ENCODE measurements at regions not wholly inside any gene's neighbourhood (a gene's known extent, or its start where the extent isn't known, plus 50 kb on each side); places are given as distances from the start of the nearest gene placed in this dataset.

DNA sequence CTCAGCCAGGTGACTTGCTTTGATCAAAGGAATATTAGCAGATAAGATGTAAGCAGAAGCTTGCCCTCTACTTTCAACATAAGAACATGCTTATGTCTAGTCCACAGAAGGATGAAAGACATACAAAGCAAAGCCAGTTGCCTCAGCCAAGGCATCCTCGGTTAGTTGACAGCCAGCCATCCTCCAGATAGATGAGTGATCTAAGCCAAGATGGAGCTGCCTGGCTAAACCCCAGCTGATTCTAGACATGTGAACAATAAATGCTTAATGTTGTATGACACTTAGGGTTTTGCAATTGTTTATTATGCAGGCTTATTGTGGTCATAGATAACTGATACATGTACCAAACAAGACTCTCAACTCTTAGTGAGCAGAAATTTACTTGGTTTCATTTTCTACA is 157.6 kb upstream of the TMTC2 start:
- DNase-seq: no peak
- 54 to 65% methylated on average over 1 of the region's 1 CpG for WGBS, 2 donors
- Histone ChIP-seq H3K27ac (no peak overlapping the region), H3K9me3 (no peaks in the 10 kb centered on the region), H3K27me3 (no peaks in the 10 kb centered on the region), H3K36me3 (no peaks in the 10 kb centered on the region), H3K4me3 (replicated peaks in 1 of 3) (no peak overlapping the region), H3K4me1 (no peaks in the 10 kb centered on the region)
- TF ChIP-seq POLR2A (IDR thresholded peaks at IDR 0.05): no peak
- intact Hi-C loops (cut with DNase I): no loop called here

- H3K4me1 ChIP-seq: no peaks in the 10 kb centered on the region
- WGBS, 2 donors: 82 to 85% methylated on average over 3 of the region's 3 CpGs
- H3K4me3 ChIP-seq (replicated peaks in 1 of 3): no peak overlapping the region
- H3K27ac ChIP-seq: no peak overlapping the region
- H3K9me3 ChIP-seq: no peaks in the 10 kb centered on the region
- H3K36me3 ChIP-seq: no peaks in the 10 kb centered on the region
- DNase-seq: no peak
- intact Hi-C loops (cut with DNase I): no loop called here
- no peaks in the 10 kb centered on the region for H3K27me3 ChIP-seq
- no peak for TF ChIP-seq POLR2A (IDR thresholded peaks at IDR 0.05)
- no peak for TF ChIP-seq CTCF (IDR thresholded peaks at IDR 0.05)
Measured at GRCh38 chr12:82529954-82530353, 156.8 kb upstream of the TMTC2 start.

DNA sequence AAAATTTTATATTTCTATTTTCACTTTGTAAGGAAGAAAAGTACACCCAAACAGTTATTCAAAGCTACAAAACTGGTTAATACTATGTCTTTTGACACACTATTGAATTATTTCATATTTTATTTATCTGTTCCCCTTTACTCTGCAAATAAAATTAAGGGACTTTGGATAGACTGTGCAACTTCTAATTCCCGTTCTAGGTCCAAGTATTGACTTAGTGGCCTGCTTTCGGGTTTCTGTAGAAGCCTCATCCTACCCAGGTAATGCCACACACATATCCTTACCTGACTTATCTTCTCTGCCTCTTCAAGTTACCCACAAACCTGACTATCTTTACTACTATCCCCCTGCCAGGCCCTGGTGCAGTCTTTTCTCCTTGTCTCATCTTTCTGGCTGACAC is 156.3 kb upstream of the TMTC2 start:
- Histone ChIP-seq H3K27me3 (no peaks in the 10 kb centered on the region), H3K27ac (no peak overlapping the region), H3K4me3 (replicated peaks in 1 of 3) (no peak overlapping the region), H3K4me1 (no peaks in the 10 kb centered on the region), H3K36me3 (no peaks in the 10 kb centered on the region), H3K9me3 (no peaks in the 10 kb centered on the region)
- WGBS, 2 donors: 68 to 94% methylated on average over 2 of the region's 2 CpGs
- intact Hi-C loops (cut with DNase I): no loop called here
- no peak for TF ChIP-seq POLR2A (IDR thresholded peaks at IDR 0.05)
- TF ChIP-seq CTCF (IDR thresholded peaks at IDR 0.05): no peak
- no peak for DNase-seq

- Histone ChIP-seq H3K27ac (no peak overlapping the region), H3K27me3 (no peaks in the 10 kb centered on the region), H3K36me3 (no peaks in the 10 kb centered on the region), H3K4me3 (replicated peaks in 1 of 3) (no peak overlapping the region), H3K4me1 (no peaks in the 10 kb centered on the region), H3K9me3 (no peaks in the 10 kb centered on the region)
- DNase-seq: no peak
- TF ChIP-seq POLR2A (IDR thresholded peaks at IDR 0.05) (no peak), CTCF (IDR thresholded peaks at IDR 0.05) (no peak)
- 73 to 75% methylated on average over 1 of the region's 1 CpG for WGBS, 2 donors
- intact Hi-C loops (cut with DNase I): no loop called here
Measured at GRCh38 chr12:82533341-82533740, 153.4 kb upstream of the TMTC2 start.

DNA sequence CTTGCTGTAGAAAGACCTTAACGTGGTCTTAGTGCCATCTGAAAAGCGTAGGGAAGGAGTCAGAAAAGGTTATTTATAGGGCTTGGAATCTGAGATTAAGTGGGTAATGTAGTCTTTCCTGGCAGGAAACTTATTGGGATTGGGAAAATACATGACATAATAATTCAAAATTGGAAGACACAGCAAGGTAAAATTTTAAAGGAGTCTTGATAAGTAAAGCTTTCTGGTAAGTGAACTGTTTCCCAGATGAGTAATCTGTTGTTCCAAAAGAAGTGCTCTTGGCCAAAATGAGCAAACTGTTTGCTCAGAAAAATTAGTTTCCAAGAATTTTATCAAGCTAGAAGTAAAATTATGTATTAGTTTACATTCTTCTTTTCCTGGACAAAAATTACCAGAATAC is 149.3 kb upstream of the TMTC2 start:
- WGBS, 2 donors: 68 to 83% methylated on average over 2 of the region's 2 CpGs
- Histone ChIP-seq H3K27me3 (no peaks in the 10 kb centered on the region), H3K4me3 (replicated peaks in 1 of 3) (no peak overlapping the region), H3K36me3 (no peaks in the 10 kb centered on the region), H3K27ac (no peak overlapping the region), H3K4me1 (no peaks in the 10 kb centered on the region), H3K9me3 (no peaks in the 10 kb centered on the region)
- no peak for DNase-seq
- intact Hi-C loops (cut with DNase I): no loop called here
- TF ChIP-seq CTCF (IDR thresholded peaks at IDR 0.05) (no peak), POLR2A (IDR thresholded peaks at IDR 0.05) (no peak)

DNA sequence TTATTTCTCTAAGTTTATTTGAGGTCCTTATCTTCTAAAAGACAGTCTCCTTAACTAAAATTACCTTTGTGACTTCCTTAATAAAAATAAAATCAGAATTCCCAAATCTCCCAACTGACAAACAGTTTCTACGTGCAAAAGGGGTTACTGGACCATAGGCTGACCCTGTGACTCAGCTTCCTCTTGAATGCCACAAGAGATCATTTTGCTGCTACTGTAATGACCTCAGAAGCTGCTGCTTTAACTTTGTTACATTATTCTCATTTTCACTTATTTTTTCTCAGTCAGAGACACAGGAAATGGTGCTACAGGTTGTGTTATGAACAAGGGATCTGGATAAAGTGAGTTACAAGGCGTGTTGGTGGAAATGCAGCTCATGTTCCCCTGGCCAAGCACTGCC is 132.2 kb upstream of the TMTC2 start:
- Histone ChIP-seq H3K27me3 (no peaks in the 10 kb centered on the region), H3K4me3 (replicated peaks in 1 of 3) (no peak overlapping the region)

More for the DNA sequence above, 132.2 kb upstream of the TMTC2 start:
- no peak for TF ChIP-seq CTCF (IDR thresholded peaks at IDR 0.05)
- TF ChIP-seq POLR2A (IDR thresholded peaks at IDR 0.05): no peak
- DNase-seq: no peak
- intact Hi-C loops (cut with DNase I): no loop called here
- no peaks in the 10 kb centered on the region for H3K36me3 ChIP-seq
- WGBS, 2 donors: 64 to 71% methylated on average over 2 of the region's 2 CpGs
- no peaks in the 10 kb centered on the region for H3K9me3 ChIP-seq
- H3K4me1 ChIP-seq: no peaks in the 10 kb centered on the region
- H3K27ac ChIP-seq: no peak overlapping the region

All from thyroid gland (tissue), 4 donors.